ENCODE measurements at regions not wholly inside any gene's neighbourhood (a gene's known extent, or its start where the extent isn't known, plus 50 kb on each side); places are given as distances from the start of the nearest gene placed in this dataset.

DNA sequence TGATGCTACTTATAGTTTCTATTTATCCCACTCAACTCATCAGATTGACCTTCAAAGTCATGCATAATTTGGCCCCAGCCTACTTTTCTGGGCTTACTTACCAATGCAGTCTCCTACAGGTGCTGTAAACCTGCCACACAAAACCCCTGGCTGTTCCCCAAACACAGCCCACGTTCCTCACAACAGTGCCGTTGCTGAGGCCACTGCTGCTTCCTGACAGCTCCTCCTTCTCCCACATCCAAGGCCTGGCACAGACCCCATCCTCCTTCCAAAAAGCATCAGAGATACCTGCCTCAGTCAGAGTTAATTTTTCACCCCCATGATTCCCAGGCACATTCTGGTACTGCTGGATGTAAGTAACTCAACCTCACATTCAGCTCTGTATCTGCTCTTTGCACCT is 68.1 kb upstream of the SIMC1 start:
- Histone ChIP-seq H3K4ac (ENCODE audit: low read depth, low read length) (no peak overlapping the region), H3K23ac (ENCODE audit: insufficient read length, low read depth, low read length) (no peak overlapping the region), H3K9ac (ENCODE audit: extremely low read depth, insufficient read length, low read length) (no peak overlapping the region), H3K79me1 (ENCODE audit: insufficient read depth, low read depth, low read length, poor library complexity, severe bottlenecking) (no peaks in the 10 kb centered on the region), H3K4me1 (ENCODE audit: insufficient read depth, low read length) (no peaks in the 10 kb centered on the region), H2BK120ac (ENCODE audit: low read depth, low read length, poor library complexity, severe bottlenecking) (no peak overlapping the region), H3K4me2 (ENCODE audit: insufficient read depth, insufficient read length, low read length) (no peak overlapping the region), H3K56ac (ENCODE audit: insufficient read length, low read depth, low read length) (no peak overlapping the region), H3K27ac (ENCODE audit: insufficient read length, low read depth, low read length) (no peak overlapping the region), H4K8ac (replicated peaks; ENCODE audit: insufficient read length, low read depth, low read length) (no peak overlapping the region), H3K27me3 (ENCODE audit: insufficient read depth, low read length) (no peaks in the 10 kb centered on the region), H3K18ac (ENCODE audit: insufficient read length, low read depth, low read length) (no peak overlapping the region), H4K5ac (ENCODE audit: insufficient read length, low read depth, low read length) (no peak overlapping the region), H2AFZ (ENCODE audit: low read length) (no peak overlapping the region), H2BK20ac (ENCODE audit: low read depth, low read length, poor library complexity, severe bottlenecking) (no peak overlapping the region), H3K79me2 (ENCODE audit: insufficient read depth, low read length) (no peaks in the 10 kb centered on the region), H2BK12ac (ENCODE audit: insufficient read length, low read depth, low read length) (no peak overlapping the region), H2BK15ac (ENCODE audit: low read depth, low read length) (no peak overlapping the region), H4K91ac (ENCODE audit: insufficient read length, low read depth, low read length) (no peak overlapping the region), H3K9me3 (ENCODE audit: control insufficient read depth, low read depth, low read length) (no peaks in the 10 kb centered on the region), H2BK5ac (ENCODE audit: insufficient read length, low read length) (no peak overlapping the region), H3T11ph (ENCODE audit: low read length) (no peak overlapping the region), H3K14ac (ENCODE audit: insufficient read depth, low read length) (no peak overlapping the region; the same call in 1 of the 2 replicates), H4K20me1 (ENCODE audit: control insufficient read depth, insufficient read depth, insufficient read length) (no peaks in the 10 kb centered on the region), H3K23me2 (ENCODE audit: insufficient read length, low read depth, low read length, poor library complexity, severe bottlenecking) (no peaks in the 10 kb centered on the region), H2AK5ac (ENCODE audit: insufficient read length, low read length) (no peak overlapping the region)
- H3K27ac Mint-ChIP-seq, result peak overlapping the region in 1 of 3 experiments; percentile 11; a peak in 1 of 7 replicates
- H3K36me3 Mint-ChIP-seq (ENCODE audit: insufficient read depth in 1 of 3, low read depth in 3 of 3), result no peaks in the 10 kb centered on the region
- peaks cover 25 to 32% of the 10 kb centered on the region in 2 experiments for H3K4me1 Mint-ChIP-seq
- no CpG with 5 or more reads among the region's 2 CpGs for WGBS (ENCODE audit: extremely low coverage, insufficient read length, low lambda C conversion rate)
- H3K4me3 Mint-ChIP-seq, result no peak overlapping the region
- TF ChIP-seq, protein P1, sequence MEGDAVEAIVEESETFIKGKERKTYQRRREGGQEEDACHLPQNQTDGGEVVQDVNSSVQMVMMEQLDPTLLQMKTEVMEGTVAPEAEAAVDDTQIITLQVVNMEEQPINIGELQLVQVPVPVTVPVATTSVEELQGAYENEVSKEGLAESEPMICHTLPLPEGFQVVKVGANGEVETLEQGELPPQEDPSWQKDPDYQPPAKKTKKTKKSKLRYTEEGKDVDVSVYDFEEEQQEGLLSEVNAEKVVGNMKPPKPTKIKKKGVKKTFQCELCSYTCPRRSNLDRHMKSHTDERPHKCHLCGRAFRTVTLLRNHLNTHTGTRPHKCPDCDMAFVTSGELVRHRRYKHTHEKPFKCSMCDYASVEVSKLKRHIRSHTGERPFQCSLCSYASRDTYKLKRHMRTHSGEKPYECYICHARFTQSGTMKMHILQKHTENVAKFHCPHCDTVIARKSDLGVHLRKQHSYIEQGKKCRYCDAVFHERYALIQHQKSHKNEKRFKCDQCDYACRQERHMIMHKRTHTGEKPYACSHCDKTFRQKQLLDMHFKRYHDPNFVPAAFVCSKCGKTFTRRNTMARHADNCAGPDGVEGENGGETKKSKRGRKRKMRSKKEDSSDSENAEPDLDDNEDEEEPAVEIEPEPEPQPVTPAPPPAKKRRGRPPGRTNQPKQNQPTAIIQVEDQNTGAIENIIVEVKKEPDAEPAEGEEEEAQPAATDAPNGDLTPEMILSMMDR (conservative IDR thresholded peaks at IDR 0.05), result no peak
- DNase-seq, result no peak
- H3K27me3 Mint-ChIP-seq (ENCODE audit: low read depth), result peaks cover 59% of the 10 kb centered on the region
- H3K9me3 Mint-ChIP-seq, result no peaks in the 10 kb centered on the region; a peak in 1 of 5 replicates

All from H9 (cell line).